Lung (tissue), 11 donors: ENCODE measurements at regions not wholly inside any gene's neighbourhood (a gene's known extent, or its start where the extent isn't known, plus 50 kb on each side); places are given as distances from the start of the nearest gene placed in this dataset.

Source experiments
- ATAC-seq: fragments of 200-7000 bp; cut with Tn5 transposase; one replicate; pipeline ENCODE4 v1.9.1; 2020; ENCODE audit warnings: moderate number of reproducible peaks; ENCODE audit not compliant: insufficient read depth, low FRiP score
- DNase-seq, 3 donors: peaks; one replicate each; pipeline ENCODE4 v3.0.0-alpha.2; 2013 to 2017
- H3K27ac ChIP-seq, 2 donors: one replicate each; pipeline ENCODE4 v1.5.1; 2013; ENCODE audit warnings: mild to moderate bottlenecking in 2 of 2, moderate library complexity in 2 of 2, control low read depth in 1 of 2, inconsistent platforms in 1 of 2, low read depth in 1 of 2, low read length in 1 of 2
- H3K27me3 ChIP-seq, 3 donors: one replicate each; pipeline ENCODE4 v1.5.1; 2013; ENCODE audit warnings: low read length in 2 of 3; ENCODE audit not compliant: control insufficient read depth in 3 of 3, insufficient read depth in 3 of 3
- H3K36me3 ChIP-seq, 4 donors: one replicate each; pipeline ENCODE4 v1.5.1; 2013; ENCODE audit warnings: low read length in 4 of 4, mild to moderate bottlenecking in 1 of 4, moderate library complexity in 1 of 4; ENCODE audit not compliant: control insufficient read depth in 4 of 4, insufficient read depth in 4 of 4
- H3K4me1 ChIP-seq, 5 donors: one replicate each; pipeline ENCODE4 v1.5.1; 2013; ENCODE audit warnings: low read length in 5 of 5, mild to moderate bottlenecking in 2 of 5, moderate library complexity in 1 of 5; ENCODE audit not compliant: control insufficient read depth in 5 of 5, insufficient read depth in 5 of 5
- H3K4me3 ChIP-seq: one replicate; pipeline ENCODE4 v1.5.1; 2013; ENCODE audit warnings: mild to moderate bottlenecking, control low read depth, moderate library complexity
- H3K9ac ChIP-seq, 2 donors: one replicate each; pipeline ENCODE4 v1.5.1; 2013; ENCODE audit warnings: low read length in 2 of 2, control low read depth in 1 of 2; ENCODE audit not compliant: insufficient read depth in 1 of 2
- H3K9me3 ChIP-seq, 4 donors: one replicate each; pipeline ENCODE4 v1.5.1; 2013; ENCODE audit warnings: low read length in 3 of 4, mild to moderate bottlenecking in 1 of 4, moderate library complexity in 1 of 4; ENCODE audit not compliant: control insufficient read depth in 4 of 4, insufficient read depth in 3 of 4
- WGBS, 2 donors: extraction: QIAGEN DNeasy Blood & Tissue Kit; methylation state at CpG; one replicate each; pipeline ENCODE4 v1.1.7; 2013; 5-methylcytosine and 5-hydroxymethylcytosine counted together
- TF ChIP-seq, protein P1 (sequence below): IDR thresholded peaks from 2 replicates; pipeline ENCODE4 v1.5.1; 2012; ENCODE audit warnings: mild to moderate bottlenecking; ENCODE audit errors: control extremely low read depth, extremely low read depth
- donor health status: control.
- donor health status: control.
- donor health status: Bipolar disorder and iron deficiency.
- donor health status: healthy.
- donor health status: DM: yes; HTN: yes; CAD: no.

DNA sequence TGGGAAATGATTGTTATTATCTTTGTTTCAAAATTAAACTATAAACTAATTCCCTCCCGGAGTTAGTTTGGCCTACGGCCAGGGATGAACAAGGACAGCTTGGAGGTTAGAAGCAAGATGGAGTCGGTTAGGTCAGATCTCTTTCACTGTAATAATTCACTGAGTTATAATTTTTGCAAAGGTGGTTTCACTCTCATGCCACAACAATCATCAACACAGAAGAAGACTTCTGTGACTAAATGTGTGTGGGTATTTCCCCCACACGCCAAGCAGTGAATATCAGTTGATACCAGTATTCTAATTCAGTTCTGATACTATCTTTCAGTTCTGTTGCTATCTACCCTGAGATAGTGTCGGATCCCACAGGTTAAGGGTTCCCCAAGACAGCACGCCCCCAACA is 215.1 kb downstream of the S1PR1 start:
- Histone ChIP-seq H3K36me3 (no peaks in the 10 kb centered on the region), H3K4me1 (no peaks in the 10 kb centered on the region), H3K9ac (no peak overlapping the region), H3K27me3 (no peaks in the 10 kb centered on the region), H3K27ac (no peak overlapping the region), H3K9me3 (no peaks in the 10 kb centered on the region), H3K4me3 (no peak overlapping the region)
- ATAC-seq (no peak), DNase-seq (no peak)
- TF ChIP-seq, protein P1, sequence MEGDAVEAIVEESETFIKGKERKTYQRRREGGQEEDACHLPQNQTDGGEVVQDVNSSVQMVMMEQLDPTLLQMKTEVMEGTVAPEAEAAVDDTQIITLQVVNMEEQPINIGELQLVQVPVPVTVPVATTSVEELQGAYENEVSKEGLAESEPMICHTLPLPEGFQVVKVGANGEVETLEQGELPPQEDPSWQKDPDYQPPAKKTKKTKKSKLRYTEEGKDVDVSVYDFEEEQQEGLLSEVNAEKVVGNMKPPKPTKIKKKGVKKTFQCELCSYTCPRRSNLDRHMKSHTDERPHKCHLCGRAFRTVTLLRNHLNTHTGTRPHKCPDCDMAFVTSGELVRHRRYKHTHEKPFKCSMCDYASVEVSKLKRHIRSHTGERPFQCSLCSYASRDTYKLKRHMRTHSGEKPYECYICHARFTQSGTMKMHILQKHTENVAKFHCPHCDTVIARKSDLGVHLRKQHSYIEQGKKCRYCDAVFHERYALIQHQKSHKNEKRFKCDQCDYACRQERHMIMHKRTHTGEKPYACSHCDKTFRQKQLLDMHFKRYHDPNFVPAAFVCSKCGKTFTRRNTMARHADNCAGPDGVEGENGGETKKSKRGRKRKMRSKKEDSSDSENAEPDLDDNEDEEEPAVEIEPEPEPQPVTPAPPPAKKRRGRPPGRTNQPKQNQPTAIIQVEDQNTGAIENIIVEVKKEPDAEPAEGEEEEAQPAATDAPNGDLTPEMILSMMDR, result no peak
- WGBS, 2 donors, result 70 to 79% methylated on average over 6 of the region's 6 CpGs

DNA sequence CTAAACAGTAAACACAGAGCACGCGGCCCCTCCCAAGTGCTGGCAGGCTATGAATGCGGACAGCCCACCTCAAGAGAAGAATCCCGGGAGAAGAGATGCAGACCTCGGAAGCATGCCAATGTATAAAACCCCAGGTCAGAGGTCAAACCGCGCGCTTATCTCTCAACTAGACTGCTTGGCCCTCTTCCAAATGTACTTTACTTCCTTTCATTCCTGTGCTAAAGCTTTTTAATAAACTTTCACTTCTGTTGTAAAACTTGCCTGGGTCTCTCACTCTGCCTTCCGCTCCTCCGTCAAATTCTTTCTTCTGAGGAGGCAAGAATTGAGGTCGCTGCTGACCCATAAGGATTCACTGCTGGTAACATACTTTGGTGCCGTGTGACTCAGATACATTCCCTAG is 216.0 kb downstream of the S1PR1 start:
- H3K4me1 ChIP-seq, result no peaks in the 10 kb centered on the region
- DNase-seq, result peak in 2 of 3 donors; percentile 16 to 29
- no peak overlapping the region for H3K9ac ChIP-seq
- TF ChIP-seq, protein P1, result no peak
- H3K9me3 ChIP-seq, result no peaks in the 10 kb centered on the region
- ATAC-seq, result no peak
- WGBS, 2 donors, result 73 to 76% methylated on average over 12 of the region's 12 CpGs
- H3K4me3 ChIP-seq, result no peak overlapping the region
- H3K27ac ChIP-seq, result no peak overlapping the region
- no peaks in the 10 kb centered on the region for H3K27me3 ChIP-seq
- no peaks in the 10 kb centered on the region for H3K36me3 ChIP-seq

DNA sequence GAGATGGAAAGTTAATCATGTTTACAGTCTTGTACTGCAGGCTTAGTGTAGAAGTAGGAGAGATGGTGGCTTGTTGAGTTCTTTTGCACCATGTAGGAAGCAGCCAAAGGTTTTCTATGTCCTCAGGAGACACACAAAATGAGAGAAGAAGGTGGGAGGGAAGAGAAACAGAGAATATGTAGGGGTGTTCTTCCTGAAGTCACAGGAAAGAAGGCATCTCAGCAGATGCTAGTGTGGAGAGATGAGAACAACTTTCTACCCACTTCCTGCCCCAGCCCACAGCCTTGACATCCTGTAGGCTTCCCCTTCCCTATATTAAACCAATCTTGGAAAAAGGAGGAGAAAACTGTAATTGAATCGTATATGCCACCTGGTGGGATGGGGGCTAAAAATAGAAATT is 217.0 kb downstream of the S1PR1 start:
- Histone ChIP-seq H3K9ac (no peak overlapping the region), H3K27ac (no peak overlapping the region), H3K4me1 (no peaks in the 10 kb centered on the region), H3K4me3 (no peak overlapping the region), H3K36me3 (no peaks in the 10 kb centered on the region), H3K9me3 (no peaks in the 10 kb centered on the region), H3K27me3 (no peaks in the 10 kb centered on the region)
- TF ChIP-seq, protein P1, result no peak
- DNase-seq (no peak), ATAC-seq (no peak)
- 24 to 68% methylated on average over 1 of the region's 1 CpG for WGBS, 2 donors

DNA sequence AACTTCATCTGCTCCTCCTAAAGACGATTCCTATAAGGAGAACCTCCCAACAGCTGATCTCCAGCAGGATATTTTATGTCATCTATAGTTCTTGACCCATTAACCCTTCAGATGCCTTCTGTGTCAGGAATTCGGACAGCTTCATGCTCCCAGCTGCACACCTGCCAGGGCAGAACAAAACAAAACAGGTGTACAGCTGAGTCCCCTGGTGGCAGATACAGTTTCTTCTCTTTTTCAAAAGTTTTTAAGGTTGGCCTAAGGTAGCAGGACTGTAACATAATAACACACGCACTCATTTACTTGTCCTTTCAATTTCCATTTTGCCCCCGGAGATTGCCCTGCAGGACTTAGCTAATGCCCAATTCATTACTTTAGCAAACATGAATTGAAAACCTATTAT is 218.3 kb downstream of the S1PR1 start:
- Histone ChIP-seq H3K36me3 (no peaks in the 10 kb centered on the region), H3K9ac (no peak overlapping the region)

More for the DNA sequence above, 218.3 kb downstream of the S1PR1 start:
- ATAC-seq (no peak), DNase-seq (no peak)
- Histone ChIP-seq H3K27ac (no peak overlapping the region), H3K4me3 (no peak overlapping the region), H3K9me3 (no peaks in the 10 kb centered on the region), H3K27me3 (no peaks in the 10 kb centered on the region), H3K4me1 (no peaks in the 10 kb centered on the region)
- WGBS, 2 donors, result 83 to 86% methylated on average over 4 of the region's 4 CpGs
- TF ChIP-seq, protein P1, result no peak
